ENCODE measurements at regions not wholly inside any gene's neighbourhood (a gene's known extent, or its start where the extent isn't known, plus 50 kb on each side); places are given as distances from the start of the nearest gene placed in this dataset.

DNA sequence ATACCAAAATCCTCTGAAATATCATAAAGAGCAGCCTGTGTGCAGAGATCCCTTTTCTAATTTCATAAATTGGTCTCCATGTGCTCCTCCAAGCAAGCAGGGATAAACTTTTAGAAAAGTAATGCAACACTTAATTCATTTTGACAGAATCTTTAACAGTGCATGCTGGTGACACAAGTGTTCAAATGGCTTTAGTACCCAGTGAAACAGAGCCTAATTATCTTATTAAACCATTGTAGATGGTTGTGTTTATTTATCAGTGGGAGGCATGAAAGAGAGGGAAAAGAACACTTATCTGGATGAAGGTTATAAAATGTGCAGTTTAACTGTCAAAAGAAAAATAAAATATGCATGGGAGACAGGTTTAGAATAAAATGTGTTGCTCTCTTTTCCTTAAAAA lies 945.0 kb upstream of the PCDH20 start:
- no peak for DNase-seq

DNA sequence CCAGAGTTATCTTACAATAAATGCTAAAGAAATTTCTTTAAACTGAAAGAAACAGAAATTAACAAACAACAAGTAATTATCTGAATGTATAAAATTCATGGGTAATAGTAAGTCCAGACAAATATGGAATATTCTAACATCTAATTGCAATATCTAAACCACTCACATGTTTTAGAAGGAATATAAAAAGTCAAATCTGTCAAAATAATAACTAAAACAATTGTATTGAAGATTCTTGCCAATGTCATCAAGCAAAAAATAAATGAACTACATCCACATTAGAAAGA lies 942.9 kb upstream of the PCDH20 start:
- DNase-seq, result no peak

DNA sequence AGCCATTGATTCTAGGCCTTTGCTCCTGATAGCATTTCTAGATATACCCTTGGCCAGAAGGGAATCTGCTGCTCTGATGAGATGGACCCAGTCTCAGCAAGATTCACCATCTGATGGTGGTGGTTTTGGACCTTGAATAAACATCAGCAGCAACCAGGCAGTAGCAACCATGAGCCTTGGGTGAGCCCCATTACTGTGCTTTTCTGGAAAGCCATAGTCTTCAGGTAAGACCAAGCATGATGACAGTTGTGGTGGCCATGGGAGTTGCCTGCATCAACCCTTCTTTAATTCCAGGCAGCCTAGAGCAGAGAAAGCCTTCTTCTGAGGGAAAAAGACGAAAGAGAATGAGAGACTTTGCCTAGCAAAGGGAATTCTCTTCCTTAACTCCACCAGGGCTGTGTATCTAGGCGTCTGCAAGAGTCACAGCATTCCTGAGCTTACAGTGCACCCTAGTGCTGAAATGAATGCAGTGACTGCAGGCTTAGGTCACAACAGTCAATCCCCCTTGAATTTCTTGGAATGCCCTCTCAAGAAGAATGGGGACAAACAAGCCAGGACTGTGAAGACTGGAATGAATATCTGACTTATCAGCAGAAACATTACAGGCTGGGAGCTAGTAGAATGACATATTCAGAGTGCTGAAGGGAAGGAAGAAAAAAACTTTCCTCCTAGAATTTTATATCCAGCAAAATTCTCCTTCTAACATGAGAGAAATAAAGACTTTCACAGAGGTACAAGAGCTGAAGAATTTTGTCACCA lies 942.4 kb upstream of the PCDH20 start:
- DNase-seq, result no peak

DNA sequence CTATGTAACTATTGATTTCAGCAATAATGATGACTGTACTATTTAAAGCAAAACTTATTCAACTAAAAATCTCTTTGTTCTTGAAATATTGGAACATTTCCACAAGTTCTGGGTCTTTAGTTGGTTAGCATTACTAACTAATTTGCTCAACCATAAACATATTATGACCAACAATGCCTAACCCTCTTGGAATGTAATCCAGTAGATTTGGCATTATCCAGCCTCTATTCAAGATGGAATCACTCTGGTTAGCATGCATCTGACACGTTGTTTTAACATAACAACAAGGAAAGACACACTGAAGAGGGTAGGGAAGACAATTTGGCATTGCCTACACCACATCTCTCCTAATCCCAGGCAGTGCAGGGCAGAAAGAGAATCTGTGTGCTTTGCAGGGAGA lies 941.3 kb upstream of the PCDH20 start:
- DNase-seq, result no peak

DNA sequence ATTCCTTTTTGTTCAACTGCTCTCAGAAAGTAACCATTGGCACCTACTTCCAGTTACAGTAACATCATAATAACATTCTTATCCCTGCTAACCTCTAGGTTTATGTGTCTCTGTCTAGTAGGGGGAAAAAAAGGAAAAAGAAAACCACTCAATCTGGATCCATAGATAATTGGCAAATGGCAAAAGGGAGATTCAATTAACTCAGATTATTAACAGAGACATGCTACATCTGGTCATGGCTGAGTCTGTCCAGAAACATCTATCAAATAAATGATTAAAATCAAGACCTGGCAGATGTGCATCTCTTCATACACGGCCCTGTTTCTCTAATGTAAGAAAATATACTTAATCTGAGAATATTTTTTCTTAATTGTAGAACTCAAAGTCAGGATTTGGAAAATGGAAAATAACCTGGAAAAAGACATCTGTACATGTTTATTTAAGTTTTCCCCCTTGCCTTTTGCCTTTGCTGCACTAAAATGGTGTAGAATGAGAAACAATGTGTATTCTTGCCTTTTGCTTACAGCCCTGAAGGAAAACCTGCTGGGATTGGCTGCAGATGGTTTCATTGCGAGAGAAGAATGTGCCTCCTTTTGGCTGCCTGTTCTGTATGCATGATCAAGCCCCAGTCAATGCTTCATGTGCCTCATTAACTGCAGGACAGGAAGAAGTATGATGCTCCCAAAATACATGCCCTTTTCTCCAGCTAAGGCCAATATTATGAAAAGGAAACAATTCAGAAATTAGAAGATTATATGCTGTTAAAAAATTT lies 921.6 kb upstream of the PCDH20 start:
- no peak for DNase-seq

DNA sequence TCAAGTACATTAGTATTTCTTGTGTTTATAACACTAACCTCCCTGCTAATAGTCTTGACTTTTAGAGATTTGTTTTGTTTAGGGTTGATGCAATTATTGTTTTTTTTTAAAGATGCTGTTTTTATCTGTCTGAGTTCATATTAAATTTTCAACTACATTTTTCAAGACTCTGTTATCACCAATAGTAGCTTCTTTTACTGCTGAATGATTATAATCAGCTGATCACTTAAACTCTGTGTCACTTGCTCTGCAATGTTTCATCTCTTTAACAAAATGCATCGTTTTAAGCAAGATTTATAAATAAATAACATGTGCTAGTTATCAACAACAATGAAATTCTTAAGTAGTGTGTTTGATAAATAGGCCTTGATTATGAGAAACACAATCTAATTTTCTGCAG lies 920.9 kb upstream of the PCDH20 start:
- DNase-seq, result no peak

DNA sequence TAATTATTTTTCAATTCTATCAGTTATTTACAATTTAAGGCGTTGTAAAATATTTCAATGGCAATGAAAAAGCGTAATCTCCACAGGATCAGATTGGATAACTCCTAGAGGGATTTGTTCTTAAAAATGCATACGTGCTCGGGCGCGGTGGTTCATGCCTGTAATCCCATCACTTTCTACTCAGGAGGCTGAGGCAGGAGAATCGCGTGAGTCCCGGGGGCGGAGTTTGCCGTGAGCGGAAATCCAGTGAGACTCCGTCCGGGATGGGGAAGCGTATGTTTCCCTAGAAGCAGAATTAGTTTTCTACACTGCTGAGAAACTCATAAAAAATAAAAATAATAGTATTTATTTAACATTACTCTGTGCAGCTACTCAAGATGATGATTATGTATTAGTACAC lies 917.8 kb upstream of the PCDH20 start:
- DNase-seq, result no peak

DNA sequence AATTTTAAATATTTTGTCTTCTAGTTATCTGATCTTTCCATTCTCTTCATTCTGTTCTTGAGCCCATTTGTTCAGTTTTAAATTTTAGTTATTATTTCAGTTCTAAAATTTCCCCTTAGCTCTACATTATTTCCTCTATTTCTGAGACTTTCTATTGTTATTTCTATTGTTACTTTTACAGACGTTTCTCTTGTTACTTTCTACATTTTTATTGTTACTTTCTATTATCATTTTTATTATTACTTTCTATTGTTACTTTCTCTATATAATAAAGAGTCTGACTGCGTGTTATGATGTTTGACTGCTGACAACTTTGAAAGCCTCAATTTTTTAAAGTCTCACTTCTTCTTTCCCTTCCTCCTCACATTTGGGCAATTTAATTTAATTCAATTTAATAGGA lies 915.7 kb upstream of the PCDH20 start:
- no peak for DNase-seq

DNA sequence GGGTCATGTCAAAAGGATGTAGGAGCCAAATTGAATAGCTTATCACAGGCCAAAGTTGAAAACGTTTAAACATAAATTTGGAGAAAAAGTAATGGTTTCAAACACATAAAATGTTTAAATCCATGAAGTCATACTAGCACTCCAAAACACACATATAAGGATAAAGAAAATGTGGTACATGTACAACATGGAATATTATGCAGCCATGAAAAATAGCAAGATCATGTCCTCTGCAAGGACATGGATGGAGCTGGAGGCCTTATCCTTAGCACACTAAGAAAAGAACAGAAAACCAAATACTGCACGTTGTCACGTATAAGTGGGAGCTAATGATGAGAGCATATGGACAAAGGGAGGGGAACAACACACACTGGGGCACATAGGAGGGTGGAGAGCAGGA lies 911.7 kb upstream of the PCDH20 start:
- no peak for DNase-seq

DNA sequence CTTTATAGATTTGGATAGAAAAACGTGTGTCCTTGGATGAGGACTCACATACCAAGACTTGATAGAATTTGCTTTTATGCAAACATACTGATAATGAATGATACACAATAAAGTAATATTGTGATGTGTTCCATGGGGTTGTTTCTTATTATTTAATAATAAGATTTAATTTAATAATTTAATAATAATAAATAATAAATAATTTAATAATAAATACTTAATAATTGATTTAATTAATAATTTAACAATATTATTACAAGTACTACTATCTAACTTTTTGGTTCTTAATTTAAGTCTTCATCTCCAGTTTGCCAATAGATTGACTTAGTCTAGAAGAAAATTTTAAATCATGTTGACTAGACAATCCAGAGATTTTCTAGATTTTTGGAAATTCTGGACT lies 909.2 kb upstream of the PCDH20 start:
- no peak for DNase-seq

DNA sequence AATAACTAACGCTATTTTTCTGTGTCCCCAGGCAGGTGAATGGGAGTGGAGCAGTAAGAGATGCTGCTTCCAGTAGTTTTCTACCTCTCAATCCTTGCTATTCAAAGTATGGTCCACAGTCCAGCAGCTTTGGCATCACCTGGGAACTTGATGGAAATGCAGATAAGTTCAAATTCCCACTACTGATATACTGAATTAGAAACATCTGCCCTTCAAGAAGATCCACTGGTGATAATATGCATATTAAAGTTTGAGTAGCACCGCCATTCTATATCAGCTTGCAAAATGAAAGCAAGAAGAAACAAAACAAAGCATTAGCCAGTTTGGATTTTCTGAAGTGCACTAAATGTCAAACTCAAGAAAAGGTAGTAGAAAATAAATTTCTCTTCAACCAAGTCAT lies 906.2 kb upstream of the PCDH20 start:
- DNase-seq, result no peak

DNA sequence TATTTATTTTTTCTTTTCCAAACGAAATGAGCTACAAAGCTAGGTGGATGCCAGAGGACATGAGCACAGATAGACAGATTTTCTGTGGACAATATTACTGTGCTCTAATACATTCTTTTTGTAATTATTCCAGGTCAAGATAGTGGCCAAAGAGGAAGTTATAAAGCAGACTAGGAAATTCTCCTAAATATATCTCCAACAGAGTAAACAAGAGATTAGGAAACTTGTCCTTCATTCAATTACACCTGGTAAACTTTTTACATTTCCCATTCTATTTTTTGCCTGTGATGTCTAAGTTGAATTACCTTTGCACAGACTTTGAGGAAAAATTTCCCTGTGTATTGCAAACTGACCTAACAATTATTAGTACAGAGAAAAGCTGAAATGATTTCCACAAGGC lies 905.5 kb upstream of the PCDH20 start:
- no peak for DNase-seq

DNA sequence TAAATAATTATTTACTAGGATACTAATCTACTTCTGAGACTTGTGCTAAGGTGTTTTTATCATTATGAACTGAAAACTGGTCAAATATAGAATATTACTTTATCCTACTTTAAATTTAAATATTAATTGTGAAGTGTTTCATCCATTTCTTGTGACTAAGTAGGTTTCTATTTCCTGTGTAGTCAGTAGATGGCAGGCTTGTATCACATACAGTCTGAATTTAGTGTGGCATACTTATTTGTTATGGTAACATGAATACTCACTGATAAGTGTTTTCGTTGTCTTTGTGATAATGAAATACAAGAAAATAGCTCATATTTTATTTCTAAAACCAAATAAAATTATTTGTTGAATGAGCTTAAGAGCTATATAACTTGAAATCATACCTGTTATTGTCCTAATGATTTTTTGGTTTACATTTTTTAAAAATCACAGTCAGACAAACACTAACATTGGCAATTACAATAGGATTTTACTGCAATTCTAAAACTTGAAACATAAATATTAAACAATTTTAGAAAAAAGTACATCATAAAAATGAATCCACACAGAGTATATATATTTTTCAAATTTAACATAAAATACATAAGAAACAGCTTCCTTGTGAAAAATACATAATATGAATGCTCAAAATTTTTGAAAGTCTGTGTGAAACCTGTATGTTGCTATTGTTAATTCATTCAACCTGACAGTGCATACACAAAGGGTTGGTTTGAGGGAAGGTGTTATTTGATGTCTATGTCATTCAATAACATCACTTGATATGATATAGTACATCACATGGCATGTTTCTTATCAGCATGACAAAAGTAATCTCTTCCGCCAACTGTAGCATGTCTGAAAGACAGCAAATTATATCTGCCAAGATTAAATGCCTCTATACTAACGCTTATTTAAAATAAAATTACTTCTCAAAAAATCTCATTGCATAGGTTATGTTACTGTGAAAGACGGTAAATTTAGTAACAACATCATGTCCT lies 904.8 kb upstream of the PCDH20 start:
- no peak for DNase-seq

DNA sequence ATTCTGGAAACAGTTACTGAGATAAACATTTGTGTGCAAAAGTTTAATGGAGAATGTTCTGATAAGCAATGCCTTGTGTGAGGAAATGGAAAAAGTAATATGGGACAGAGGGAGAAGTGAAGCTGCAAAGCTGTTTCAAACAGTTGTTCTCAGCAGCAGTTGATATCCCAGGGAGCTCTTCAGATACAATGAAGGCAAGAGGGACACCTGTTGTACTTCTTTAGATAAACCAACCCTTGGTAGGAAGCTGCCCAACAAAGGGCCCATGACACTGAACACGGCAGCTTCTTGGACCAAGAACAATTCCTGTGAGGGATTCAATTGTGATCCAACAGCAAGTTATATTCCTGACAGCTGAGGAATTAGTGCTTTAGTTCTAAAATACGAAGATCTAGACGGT lies 894.3 kb upstream of the PCDH20 start:
- DNase-seq, result no peak

DNA sequence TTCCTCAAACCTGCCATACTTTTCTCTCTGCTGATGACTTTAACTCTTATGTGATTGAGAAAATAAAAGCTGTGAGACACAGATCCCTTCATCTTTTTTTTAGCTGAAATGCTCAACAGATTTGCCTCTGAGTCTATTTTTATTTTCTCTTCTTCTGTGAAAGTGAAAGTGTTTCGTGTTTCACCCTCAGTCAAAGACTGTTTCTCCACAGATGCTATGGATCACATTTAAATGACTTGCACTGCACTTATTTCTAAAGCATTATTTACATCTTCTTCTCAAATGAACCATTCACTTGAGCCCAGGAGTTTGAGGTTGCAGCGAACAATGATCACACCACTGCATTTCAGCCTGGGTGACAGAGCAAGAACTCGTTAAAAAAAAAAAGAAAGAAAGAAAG lies 890.1 kb upstream of the PCDH20 start:
- DNase-seq, result no peak

DNA sequence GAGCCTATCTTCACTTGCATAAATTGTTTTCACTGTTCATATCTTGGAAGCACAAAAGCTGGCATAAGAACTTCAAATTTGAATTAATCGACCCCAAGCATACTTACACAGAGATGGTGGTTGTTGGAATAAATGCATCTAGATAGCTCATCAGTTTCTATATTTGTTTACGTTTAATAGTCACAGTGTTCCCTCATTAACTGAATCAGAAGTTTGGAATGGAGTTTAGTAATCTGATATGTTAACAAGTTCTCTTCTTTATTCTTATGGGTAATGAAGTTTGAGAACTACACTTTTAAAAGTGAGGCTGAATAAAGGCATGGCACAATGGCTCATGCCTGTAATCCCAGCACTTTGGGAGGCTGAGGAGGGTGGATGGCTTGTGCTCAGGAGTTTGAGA lies 886.7 kb upstream of the PCDH20 start:
- no peak for DNase-seq

DNA sequence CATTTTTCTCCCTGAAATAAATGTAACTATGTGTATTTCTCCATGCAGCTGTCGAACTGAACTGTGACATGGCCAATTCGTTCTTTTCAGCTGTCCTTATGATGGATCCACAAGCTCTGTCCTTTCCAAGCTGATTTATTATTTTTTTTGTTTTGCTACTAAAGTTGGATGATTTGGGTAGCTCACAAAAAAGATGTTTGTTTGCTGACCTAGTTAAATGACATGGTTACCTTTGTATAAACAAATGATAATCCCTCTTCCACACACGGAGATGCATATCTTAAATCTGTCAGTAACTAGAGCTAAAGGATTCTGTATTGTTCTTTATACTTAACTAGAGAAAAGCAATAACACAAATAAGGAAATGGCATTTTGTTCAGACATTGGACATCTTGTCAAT lies 884.3 kb upstream of the PCDH20 start:
- no peak for DNase-seq

DNA sequence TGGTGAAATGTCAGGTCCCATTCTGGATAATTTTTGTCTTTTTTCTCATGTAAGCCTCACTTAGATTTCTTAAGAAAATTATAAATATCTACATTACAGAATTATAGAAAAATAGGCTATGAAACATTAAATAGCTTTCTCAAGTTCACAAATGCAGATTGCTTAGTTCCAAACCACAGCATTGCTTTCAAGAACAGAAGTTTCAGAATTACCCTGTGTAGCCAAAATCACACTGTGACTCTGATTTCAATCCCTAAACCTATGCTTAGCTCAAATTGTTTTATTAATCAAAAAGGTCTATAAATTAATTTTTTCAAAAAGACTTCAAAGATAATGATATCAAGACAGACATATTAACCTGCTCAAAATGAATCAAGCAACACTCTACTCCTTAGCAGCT lies 881.2 kb upstream of the PCDH20 start:
- no peak for DNase-seq

DNA sequence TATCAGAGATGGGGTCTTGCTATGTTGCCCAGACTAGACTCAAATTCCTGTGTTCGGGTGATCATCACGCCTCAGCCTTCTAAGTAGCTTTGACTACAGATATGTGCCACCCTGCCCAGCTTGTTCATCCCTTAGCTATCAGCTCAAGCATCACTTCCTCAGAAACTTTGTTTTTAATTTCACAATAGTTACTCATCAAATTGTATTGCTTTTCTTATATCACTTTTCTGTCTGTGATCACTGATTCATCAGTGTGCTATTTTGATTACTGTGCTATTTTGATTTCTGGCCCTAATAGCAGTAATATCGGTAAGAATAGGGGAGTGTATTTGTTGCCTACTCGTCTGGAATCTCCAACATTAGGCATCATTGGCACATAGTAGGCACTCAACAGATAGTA lies 878.6 kb upstream of the PCDH20 start:
- no peak for DNase-seq

DNA sequence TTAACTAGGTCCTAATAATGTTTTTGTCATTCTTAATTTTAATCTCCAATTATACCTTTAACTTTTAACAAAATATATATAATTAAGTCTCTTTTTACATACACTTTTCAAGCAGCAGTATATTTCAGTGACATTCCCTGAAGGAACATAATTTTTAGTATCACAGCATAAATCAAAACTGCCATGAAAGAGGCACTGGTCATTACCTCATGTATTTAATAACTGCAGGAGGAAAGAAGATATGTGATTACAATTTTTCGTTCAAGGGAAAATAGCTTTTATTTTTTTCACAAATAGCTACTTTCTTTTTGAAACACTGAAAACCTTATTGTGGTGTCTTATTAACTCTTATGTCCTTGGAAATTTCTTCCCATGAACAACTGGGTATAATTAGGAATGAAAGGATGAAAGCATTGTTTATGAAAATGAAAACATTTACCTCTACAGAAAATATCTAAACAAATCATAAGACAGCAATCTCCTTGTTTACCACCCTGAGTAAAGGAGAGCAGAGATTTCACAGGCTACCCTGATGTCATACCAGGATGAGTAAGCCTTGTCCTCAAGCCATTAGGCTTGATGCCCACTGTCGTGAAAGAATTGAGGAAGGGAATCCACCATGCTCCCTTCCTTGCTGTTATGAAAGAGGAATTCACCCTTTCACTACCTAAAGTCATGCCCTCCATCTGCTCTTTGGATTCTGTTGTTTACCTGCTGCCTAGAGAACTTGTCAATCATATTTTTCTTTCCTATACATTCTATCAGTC lies 877.2 kb upstream of the PCDH20 start:
- DNase-seq, result no peak

DNA sequence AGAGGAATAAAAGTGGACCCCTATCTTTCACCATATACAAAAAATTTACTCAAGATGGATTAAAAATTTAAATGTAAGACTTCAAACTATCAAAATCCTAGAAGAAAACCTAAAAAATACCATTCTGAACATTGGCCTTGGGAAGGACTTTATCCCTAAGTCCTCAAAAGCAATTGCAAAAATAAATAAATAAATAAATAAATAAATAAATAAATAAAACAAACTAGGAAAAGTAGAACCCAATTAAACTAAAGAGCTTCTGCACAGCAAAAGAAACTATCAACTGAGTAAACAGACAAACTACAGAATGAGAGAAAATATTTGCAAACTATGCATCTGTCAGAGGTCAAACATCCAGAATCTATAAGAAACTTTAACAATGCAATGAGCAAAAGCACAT lies 874.9 kb upstream of the PCDH20 start:
- DNase-seq, result no peak

DNA sequence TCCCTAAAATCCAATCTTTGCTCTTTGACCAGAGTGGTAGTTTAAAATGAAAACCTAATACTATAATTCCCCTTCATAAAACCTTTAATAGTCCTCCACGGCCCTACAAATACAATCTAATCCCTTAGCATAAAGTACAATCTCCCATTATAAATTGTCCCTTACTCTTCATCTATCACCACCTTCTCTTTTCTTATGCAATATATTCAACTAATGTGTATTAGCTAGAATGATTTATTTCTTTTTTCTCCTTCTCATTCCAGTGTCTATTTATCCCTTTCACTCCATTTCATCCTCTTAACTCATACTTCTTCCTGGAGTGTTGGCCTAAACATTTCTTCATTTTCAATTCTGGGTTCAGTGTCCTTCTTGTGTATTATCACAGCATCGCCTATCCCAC lies 872.1 kb upstream of the PCDH20 start:
- no peak for DNase-seq

DNA sequence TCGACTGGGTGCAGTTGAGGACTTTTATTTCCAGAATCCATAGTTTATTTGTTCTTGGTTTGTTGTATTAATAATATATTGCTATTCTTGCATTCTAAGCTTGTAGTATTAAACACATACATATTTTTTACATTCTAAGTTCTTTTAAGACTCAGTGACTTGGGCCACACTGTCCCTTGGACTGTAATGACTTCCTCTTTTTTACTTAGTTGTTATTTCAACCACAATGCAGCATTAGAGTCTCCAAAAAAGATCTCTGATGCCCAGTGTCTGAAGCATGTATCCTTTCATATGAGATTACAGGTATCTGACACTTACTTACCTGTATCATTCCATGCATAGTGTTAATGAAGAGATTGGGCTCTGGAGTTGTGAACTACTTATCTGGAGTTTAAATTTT lies 864.9 kb upstream of the PCDH20 start:
- DNase-seq, result no peak
